ENCODE measurements at regions not wholly inside any gene's neighbourhood (a gene's known extent, or its start where the extent isn't known, plus 50 kb on each side); places are given as distances from the start of the nearest gene placed in this dataset.
"Not testable (repeated sequence)": the region's sequence is repeated elsewhere in the genome, so short reads cannot be mapped to it uniquely, and the experiment has no call there.

DNA sequence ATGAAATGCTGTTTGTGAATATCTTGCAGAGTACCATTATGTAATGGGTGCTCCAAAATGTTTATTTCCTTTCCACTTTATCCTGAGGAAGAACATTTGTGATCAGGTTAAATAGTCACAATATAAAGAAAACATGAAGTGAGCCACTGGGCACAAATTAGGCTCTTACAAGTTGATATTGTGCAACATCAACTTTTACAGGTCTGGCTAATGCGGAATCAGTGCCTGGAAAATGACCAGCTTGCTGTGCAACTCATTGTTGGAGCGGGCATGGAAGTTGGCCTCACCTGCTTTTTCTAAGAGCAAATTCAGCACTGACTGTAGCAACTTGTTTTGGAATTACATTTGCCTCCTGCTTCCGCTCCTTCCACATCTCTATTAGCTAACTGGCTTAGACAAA is 216.9 kb upstream of the PLPPR1 start:
- intact Hi-C loops (cut with DNase I; ENCODE audit: low total_unique reads) = no loop called here
- TF ChIP-seq, protein P1, sequence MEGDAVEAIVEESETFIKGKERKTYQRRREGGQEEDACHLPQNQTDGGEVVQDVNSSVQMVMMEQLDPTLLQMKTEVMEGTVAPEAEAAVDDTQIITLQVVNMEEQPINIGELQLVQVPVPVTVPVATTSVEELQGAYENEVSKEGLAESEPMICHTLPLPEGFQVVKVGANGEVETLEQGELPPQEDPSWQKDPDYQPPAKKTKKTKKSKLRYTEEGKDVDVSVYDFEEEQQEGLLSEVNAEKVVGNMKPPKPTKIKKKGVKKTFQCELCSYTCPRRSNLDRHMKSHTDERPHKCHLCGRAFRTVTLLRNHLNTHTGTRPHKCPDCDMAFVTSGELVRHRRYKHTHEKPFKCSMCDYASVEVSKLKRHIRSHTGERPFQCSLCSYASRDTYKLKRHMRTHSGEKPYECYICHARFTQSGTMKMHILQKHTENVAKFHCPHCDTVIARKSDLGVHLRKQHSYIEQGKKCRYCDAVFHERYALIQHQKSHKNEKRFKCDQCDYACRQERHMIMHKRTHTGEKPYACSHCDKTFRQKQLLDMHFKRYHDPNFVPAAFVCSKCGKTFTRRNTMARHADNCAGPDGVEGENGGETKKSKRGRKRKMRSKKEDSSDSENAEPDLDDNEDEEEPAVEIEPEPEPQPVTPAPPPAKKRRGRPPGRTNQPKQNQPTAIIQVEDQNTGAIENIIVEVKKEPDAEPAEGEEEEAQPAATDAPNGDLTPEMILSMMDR (IDR thresholded peaks at IDR 0.05) = no peak
- H3K4me1 ChIP-seq = no peaks in the 10 kb centered on the region
- H3K4me3 ChIP-seq = no peak overlapping the region
- no peaks in the 10 kb centered on the region for H3K27me3 ChIP-seq
- no peak for DNase-seq
- no peak overlapping the region for H3K27ac ChIP-seq
- no peaks in the 10 kb centered on the region for H3K36me3 ChIP-seq
- H3K9me3 ChIP-seq = no peaks in the 10 kb centered on the region

DNA sequence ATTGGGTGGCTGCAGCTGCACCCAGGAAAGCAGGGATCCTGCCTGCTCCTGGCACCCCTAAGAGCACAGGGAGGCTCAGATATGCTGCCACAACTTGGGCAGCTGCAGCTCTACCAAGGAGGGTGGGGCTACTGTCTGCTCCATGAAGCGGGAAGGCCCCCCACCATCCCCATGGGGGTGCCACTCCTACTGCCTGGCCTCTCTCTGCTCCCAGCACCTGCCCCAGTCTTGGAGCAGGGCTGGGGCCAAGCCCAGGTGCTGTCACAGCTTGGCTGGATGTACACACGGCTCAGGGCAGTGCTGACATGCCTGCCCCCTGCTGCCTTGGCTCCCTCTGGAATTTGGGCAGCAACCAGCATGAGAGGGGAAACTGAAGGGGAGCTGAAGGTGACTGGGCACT is 214.7 kb upstream of the PLPPR1 start:
- no peak for DNase-seq
- Histone ChIP-seq H3K27me3 (no peaks in the 10 kb centered on the region), H3K4me3 (no peak overlapping the region), H3K9me3 (no peaks in the 10 kb centered on the region), H3K4me1 (no peaks in the 10 kb centered on the region), H3K27ac (no peak overlapping the region), H3K36me3 (no peaks in the 10 kb centered on the region)
- intact Hi-C loops (cut with DNase I; ENCODE audit: low total_unique reads) = no loop called here
- TF ChIP-seq, protein P1 (IDR thresholded peaks at IDR 0.05) = no peak

DNA sequence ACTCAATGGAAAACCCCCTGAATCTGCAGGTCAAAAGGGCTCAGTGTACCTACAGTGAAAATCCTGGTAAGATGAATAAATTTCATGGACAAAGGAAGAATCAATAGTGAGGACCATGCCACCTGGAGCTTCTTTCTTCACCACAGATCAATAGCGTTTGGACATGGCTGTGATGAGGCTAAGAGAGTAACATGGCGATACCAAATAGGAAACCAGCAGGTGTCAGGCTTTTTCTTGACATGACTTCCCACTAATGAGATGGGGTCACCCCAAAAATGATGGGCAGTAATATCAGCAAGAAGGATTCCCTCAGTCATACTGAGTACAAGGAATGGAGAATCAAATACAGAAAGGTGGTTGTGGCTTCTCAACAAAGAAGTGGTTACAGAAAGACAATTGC is 208.5 kb upstream of the PLPPR1 start:
- no peaks in the 10 kb centered on the region for H3K36me3 ChIP-seq
- DNase-seq = no peak
- no peaks in the 10 kb centered on the region for H3K4me1 ChIP-seq
- H3K27ac ChIP-seq = no peak overlapping the region
- H3K27me3 ChIP-seq = no peaks in the 10 kb centered on the region
- intact Hi-C loops (cut with DNase I; ENCODE audit: low total_unique reads) = no loop called here
- TF ChIP-seq, protein P1 (IDR thresholded peaks at IDR 0.05) = no peak
- H3K9me3 ChIP-seq = no peaks in the 10 kb centered on the region
- H3K4me3 ChIP-seq = no peak overlapping the region

DNA sequence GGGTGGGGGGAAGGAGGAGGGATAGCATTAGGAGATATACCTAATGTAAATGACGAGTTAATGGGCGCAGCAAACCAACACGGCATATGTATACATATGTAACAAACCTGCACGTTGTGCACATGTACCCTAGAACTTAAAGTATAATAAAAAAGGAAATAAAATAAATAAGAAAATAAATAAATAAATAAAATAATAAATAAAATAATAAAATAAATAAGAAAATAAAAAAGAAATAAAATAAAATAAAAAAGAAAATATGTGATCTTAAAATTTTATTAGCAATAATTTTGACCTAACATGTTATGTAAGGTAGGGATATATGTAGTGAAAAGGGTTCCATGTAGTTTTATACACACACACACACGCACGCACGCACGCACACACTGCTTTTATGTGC is 195.5 kb upstream of the PLPPR1 start:
- H3K9me3 ChIP-seq; H3K27ac ChIP-seq; DNase-seq; H3K36me3 ChIP-seq; H3K4me3 ChIP-seq; intact Hi-C loops (cut with DNase I; ENCODE audit: low total_unique reads); H3K27me3 ChIP-seq; H3K4me1 ChIP-seq: not testable (repeated sequence)

DNA sequence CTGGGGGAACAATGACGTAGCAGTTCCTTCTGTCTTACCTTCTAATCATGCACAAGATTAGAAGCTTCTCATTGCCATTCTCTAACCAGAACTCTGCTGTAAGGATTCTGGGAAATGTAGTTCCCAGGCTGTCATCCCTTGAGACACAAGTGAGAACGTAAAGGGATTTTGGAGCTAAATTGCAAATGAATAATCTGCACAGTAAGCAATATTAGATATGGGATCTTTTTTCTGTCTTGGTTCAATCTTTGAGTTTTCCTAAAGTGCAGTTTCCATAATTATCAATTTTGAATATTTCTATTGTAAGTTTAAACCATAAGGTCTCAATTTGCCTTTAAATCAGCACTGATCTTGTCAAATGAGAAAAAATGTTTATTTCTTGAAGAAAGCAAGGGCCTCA is 189.7 kb upstream of the PLPPR1 start:
- no peak for DNase-seq
- H3K36me3 ChIP-seq = no peaks in the 10 kb centered on the region
- TF ChIP-seq, protein P1 (IDR thresholded peaks at IDR 0.05) = no peak
- H3K27me3 ChIP-seq = no peaks in the 10 kb centered on the region
- no peak overlapping the region for H3K27ac ChIP-seq
- no peaks in the 10 kb centered on the region for H3K9me3 ChIP-seq
- no peak overlapping the region for H3K4me3 ChIP-seq
- no peaks in the 10 kb centered on the region for H3K4me1 ChIP-seq
- intact Hi-C loops (cut with DNase I; ENCODE audit: low total_unique reads) = no loop called here

DNA sequence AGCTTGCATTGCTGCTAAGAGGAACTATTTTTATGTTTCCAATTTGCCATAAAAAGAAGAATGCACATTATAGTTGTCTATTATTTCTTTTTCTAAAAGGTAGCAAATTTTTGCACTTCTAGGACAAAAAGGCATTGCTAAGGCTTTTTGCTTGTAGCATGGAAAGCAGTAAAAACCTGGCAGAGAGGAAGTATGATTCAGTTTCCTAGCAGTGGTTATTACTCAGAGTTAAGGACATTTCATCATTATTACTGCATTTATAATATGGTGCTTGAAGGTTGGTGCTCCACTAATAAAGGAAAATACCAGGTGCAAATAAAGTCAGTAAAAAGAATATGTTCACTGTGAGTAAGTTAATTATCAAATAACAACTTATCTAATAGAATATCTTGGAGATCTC is 179.8 kb upstream of the PLPPR1 start:
- Histone ChIP-seq H3K27ac (no peak overlapping the region), H3K27me3 (no peaks in the 10 kb centered on the region), H3K4me1 (no peaks in the 10 kb centered on the region), H3K36me3 (no peaks in the 10 kb centered on the region), H3K9me3 (no peaks in the 10 kb centered on the region), H3K4me3 (no peak overlapping the region)
- DNase-seq = no peak
- intact Hi-C loops (cut with DNase I; ENCODE audit: low total_unique reads) = no loop called here
- TF ChIP-seq, protein P1 (IDR thresholded peaks at IDR 0.05) = no peak

Data from tibial artery (tissue), 4 donors.